Keratinocyte (primary cell): ENCODE measurements at regions not wholly inside any gene's neighbourhood (a gene's known extent, or its start where the extent isn't known, plus 50 kb on each side); places are given as distances from the start of the nearest gene placed in this dataset.

Source experiments
- DNase-seq: peaks from one replicate; pipeline ENCODE4 v3.0.0-alpha.2; 2011; ENCODE audit warnings: low read depth, missing footprints, low spot score
- FAIRE-seq: peaks from 2 replicates; lab custom pipeline; 2011; peaks lifted over from hg19 to GRCh38; lab: Jason Lieb, UNC
- H2AFZ ChIP-seq: 2 replicates; pipeline ENCODE4 v1.6.0; 2012; ENCODE audit warnings: low read length, control low read depth, inconsistent platforms; ENCODE audit not compliant: control insufficient read depth
- H3K27ac ChIP-seq: 2 replicates; pipeline ENCODE4 v1.5.1; 2011; ENCODE audit warnings: low read length; ENCODE audit not compliant: control insufficient read depth, insufficient read depth
- H3K27me3 ChIP-seq: 3 replicates; pipeline ENCODE4 v1.6.0; 2011; ENCODE audit warnings: low read length; ENCODE audit not compliant: control insufficient read depth, insufficient read depth; ENCODE audit errors: extremely low read depth
- H3K36me3 ChIP-seq, 2 experiments: 2 replicates in 1 of 2; 3 replicates in 1 of 2; pipeline ENCODE4 v1.5.1; 2011; ENCODE audit warnings: low read length in 2 of 2, mild to moderate bottlenecking in 1 of 2; ENCODE audit not compliant: control insufficient read depth in 2 of 2, insufficient read depth in 2 of 2; ENCODE audit errors: extremely low read depth in 1 of 2
- H3K4me1 ChIP-seq: 3 replicates; pipeline ENCODE4 v1.5.1; 2011; ENCODE audit warnings: low read length; ENCODE audit not compliant: control insufficient read depth, insufficient read depth; ENCODE audit errors: extremely low read depth
- H3K4me2 ChIP-seq: 3 replicates; pipeline ENCODE4 v1.6.0; 2011; ENCODE audit warnings: low read depth, low read length; ENCODE audit not compliant: control insufficient read depth, insufficient read depth; ENCODE audit errors: extremely low read depth
- H3K4me3 ChIP-seq, 3 experiments: fragments of 200-600 bp in 1 of 3; sonication (generic) in 1 of 3; 2 replicates in 2 of 3; 3 replicates in 1 of 3; pipeline ENCODE4 v1.5.1; 2011 to 2016; ENCODE audit warnings: low read length in 3 of 3, mild to moderate bottlenecking in 3 of 3, control low read depth in 2 of 3, inconsistent platforms in 1 of 3, low read depth in 1 of 3, mixed read lengths in 1 of 3, mixed run types in 1 of 3, moderate library complexity in 1 of 3; ENCODE audit not compliant: control insufficient read depth in 2 of 3, insufficient read depth in 2 of 3; ENCODE audit errors: extremely low read depth in 1 of 3
- H3K79me2 ChIP-seq: 2 replicates; pipeline ENCODE4 v1.6.0; 2012; ENCODE audit warnings: low read length; ENCODE audit not compliant: control insufficient read depth, insufficient read depth
- H3K9ac ChIP-seq: 3 replicates; pipeline ENCODE4 v1.6.0; 2011; ENCODE audit warnings: low read length; ENCODE audit not compliant: control insufficient read depth, insufficient read depth; ENCODE audit errors: extremely low read depth
- H3K9me1 ChIP-seq: 3 replicates; pipeline ENCODE4 v1.6.0; 2011; ENCODE audit warnings: low read length; ENCODE audit not compliant: control insufficient read depth, insufficient read depth; ENCODE audit errors: extremely low read depth
- H3K9me3 ChIP-seq: 2 replicates; pipeline ENCODE4 v1.5.1; 2012; ENCODE audit warnings: low read depth, low read length; ENCODE audit not compliant: control insufficient read depth
- H4K20me1 ChIP-seq: 3 replicates; pipeline ENCODE4 v1.6.0; 2011; ENCODE audit warnings: low read length; ENCODE audit not compliant: control insufficient read depth, insufficient read depth; ENCODE audit errors: extremely low read depth
- CTCF ChIP-seq, 3 experiments: IDR thresholded peaks in 1 of 3; conservative IDR thresholded peaks in 1 of 3; optimal IDR thresholded peaks in 1 of 3; 2 replicates in 2 of 3; 3 replicates in 1 of 3; pipeline versions ENCODE3 to v1.5.1; 2011; ENCODE audit warnings: low read length in 3 of 3, mild to moderate bottlenecking in 3 of 3, moderate library complexity in 2 of 3, control low read depth in 1 of 3, inconsistent platforms in 1 of 3; ENCODE audit not compliant: insufficient read depth in 2 of 3; ENCODE audit errors: extremely low read depth in 1 of 3
- EZH2 ChIP-seq: IDR thresholded peaks from one replicate; pipeline ENCODE4 v1.6.1; 2012; ENCODE audit warnings: inconsistent platforms, mild to moderate bottlenecking, low read length, moderate library complexity
- dilution Hi-C: fragments of 300-500 bp; cut with MboI; formaldehyde crosslinking; loops from one replicate; pipeline ENCODE4 v1.7.0; 2020; ENCODE audit warnings: low sequenced_read_pairs; ENCODE audit not compliant: extremely low pct_ligation_motif_present

GRCh38 chr1:58143972-58144697, 402.4 kb downstream of the OMA1 start:
- Histone ChIP-seq H3K79me2 (no peaks in the 10 kb centered on the region), H2AFZ (no peak overlapping the region), H3K4me1 (no peaks in the 10 kb centered on the region), H3K27me3 (peaks cover 4% of the 10 kb centered on the region), H3K4me3 (no peak overlapping the region), H3K4me2 (no peak overlapping the region), H3K36me3 (no peaks in the 10 kb centered on the region), H3K9me3 (no peaks in the 10 kb centered on the region), H4K20me1 (no peaks in the 10 kb centered on the region), H3K27ac (no peak overlapping the region), H3K9ac (no peak overlapping the region), H3K9me1 (no peaks in the 10 kb centered on the region)
- FAIRE-seq (no peak), DNase-seq (no peak)
- dilution Hi-C loops, result no loop called here
- TF ChIP-seq CTCF (optimal IDR thresholded peaks at IDR 0.05 in 1 of 3, IDR thresholded peaks at IDR 0.05 in 1 of 3, conservative IDR thresholded peaks at IDR 0.05 in 1 of 3; ENCODE audit: extremely low read depth in 1 of 3, insufficient read depth in 2 of 3, low read length in 3 of 3), result no peak

- no peak for FAIRE-seq
- no peak for DNase-seq
- no peaks in the 10 kb centered on the region for H3K4me1 ChIP-seq
- no peaks in the 10 kb centered on the region for H3K79me2 ChIP-seq
- dilution Hi-C loops, result no loop called here
- no peaks in the 10 kb centered on the region for H3K27me3 ChIP-seq
- no peak overlapping the region for H3K4me3 ChIP-seq
- no peak overlapping the region for H3K27ac ChIP-seq
- no peaks in the 10 kb centered on the region for H3K9me3 ChIP-seq
- no peaks in the 10 kb centered on the region for H3K36me3 ChIP-seq
- H3K9ac ChIP-seq, result no peak overlapping the region
- no peak overlapping the region for H3K4me2 ChIP-seq
- H4K20me1 ChIP-seq, result no peaks in the 10 kb centered on the region
- no peaks in the 10 kb centered on the region for H3K9me1 ChIP-seq
- no peak overlapping the region for H2AFZ ChIP-seq
- TF ChIP-seq EZH2, result no peak
- no peak for TF ChIP-seq CTCF (optimal IDR thresholded peaks at IDR 0.05 in 1 of 3, IDR thresholded peaks at IDR 0.05 in 1 of 3, conservative IDR thresholded peaks at IDR 0.05 in 1 of 3; ENCODE audit: extremely low read depth in 1 of 3, insufficient read depth in 2 of 3, low read length in 3 of 3)
Measured at GRCh38 chr1:58136387-58136786, 410.1 kb downstream of the OMA1 start.
